ENCODE measurements at regions not wholly inside any gene's neighbourhood (a gene's known extent, or its start where the extent isn't known, plus 50 kb on each side); places are given as distances from the start of the nearest gene placed in this dataset.

DNA sequence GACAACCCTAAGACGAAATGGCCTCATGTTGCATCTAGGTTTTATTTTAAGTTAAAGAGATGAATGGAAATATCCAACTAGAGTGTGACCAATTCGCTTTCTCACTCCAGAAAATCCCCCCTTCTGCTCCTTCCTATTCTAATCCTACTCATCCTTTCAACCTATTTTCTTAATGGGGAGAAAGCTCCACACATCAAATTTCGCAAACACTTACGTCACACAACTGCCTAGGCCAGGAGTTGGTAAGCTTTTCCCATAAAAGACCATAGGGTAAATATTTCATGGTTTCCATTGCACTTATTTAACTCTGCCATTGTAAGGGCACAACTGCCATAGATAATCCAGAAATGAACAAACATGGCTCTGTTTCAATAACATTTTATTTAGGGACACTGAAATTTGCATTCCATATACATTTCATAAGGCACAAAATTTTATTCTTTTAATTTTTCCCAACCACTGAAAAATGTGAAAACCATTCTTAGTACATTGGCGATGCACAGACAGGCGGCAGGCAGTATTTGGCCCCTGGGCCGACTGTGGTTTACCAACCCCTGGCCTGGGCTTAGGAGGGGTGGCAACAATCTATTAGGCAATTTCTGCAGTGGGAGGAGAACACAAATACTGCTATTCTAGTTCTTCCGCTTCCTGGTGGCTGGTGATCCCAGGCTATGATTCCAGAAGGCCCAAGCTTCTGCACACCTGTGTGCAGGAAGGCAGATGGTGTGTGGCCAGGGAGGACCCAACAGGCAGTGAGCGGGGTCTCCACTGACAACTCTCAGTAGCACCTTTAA lies 67.2 kb upstream of the FOXN3 start:
- WGBS, 2 experiments (ENCODE audit: insufficient coverage in 1 of 2, insufficient read length in 1 of 2): 93% methylated on average over 6 to 9 of the region's 9 CpGs
- Mint-ChIP-seq H3K4me3 (no peak overlapping the region), H3K27me3 (ENCODE audit: insufficient read depth) (no peaks in the 10 kb centered on the region), H3K4me1 (peaks cover 3% of the 10 kb centered on the region), H3K36me3 (ENCODE audit: low read depth) (peaks cover 3% of the 10 kb centered on the region), H3K9me3 (no peaks in the 10 kb centered on the region), H3K27ac (no peak overlapping the region)
- DNase-seq: no peak
- H3K4me1 ChIP-seq (ENCODE audit: control insufficient read depth, insufficient read depth, low read length): no peaks in the 10 kb centered on the region
- TF ChIP-seq, protein P1, sequence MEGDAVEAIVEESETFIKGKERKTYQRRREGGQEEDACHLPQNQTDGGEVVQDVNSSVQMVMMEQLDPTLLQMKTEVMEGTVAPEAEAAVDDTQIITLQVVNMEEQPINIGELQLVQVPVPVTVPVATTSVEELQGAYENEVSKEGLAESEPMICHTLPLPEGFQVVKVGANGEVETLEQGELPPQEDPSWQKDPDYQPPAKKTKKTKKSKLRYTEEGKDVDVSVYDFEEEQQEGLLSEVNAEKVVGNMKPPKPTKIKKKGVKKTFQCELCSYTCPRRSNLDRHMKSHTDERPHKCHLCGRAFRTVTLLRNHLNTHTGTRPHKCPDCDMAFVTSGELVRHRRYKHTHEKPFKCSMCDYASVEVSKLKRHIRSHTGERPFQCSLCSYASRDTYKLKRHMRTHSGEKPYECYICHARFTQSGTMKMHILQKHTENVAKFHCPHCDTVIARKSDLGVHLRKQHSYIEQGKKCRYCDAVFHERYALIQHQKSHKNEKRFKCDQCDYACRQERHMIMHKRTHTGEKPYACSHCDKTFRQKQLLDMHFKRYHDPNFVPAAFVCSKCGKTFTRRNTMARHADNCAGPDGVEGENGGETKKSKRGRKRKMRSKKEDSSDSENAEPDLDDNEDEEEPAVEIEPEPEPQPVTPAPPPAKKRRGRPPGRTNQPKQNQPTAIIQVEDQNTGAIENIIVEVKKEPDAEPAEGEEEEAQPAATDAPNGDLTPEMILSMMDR (conservative IDR thresholded peaks at IDR 0.05): no peak
- no peaks in the 10 kb centered on the region for H3K27me3 ChIP-seq (ENCODE audit: control insufficient read depth, insufficient read depth, low read length, poor library complexity, severe bottlenecking)
- no peaks in the 10 kb centered on the region for H3K36me3 ChIP-seq (ENCODE audit: control insufficient read depth, insufficient read depth, low read length)
- no peak overlapping the region for H3K27ac ChIP-seq (ENCODE audit: low read depth, low read length)
- H3K9me3 ChIP-seq (ENCODE audit: control insufficient read depth, low read length): no peaks in the 10 kb centered on the region
- H3K4me3 ChIP-seq (ENCODE audit: low read length): no peak overlapping the region
- no peak overlapping the region for H3K9ac ChIP-seq (ENCODE audit: extremely low read depth, low read length, poor library complexity, severe bottlenecking)

DNA sequence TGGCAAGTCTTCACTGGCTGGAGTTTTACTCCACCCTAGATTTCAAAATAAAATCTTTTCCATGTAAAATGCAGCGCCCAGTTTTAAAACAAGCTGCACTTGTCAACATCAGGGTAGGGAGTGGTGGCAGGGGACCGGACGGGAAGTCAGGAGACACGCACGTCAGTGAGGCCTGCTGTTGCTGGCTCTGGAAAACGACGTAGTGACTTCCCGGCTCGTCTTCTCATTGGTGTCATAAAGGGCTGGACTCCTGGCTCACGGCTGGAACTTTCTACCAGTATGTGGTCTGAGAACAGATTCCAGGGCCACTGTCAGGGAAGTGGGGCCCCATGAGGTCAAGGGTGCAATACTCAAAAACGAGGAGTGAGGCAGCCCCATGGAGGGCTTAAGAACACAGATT lies 64.2 kb upstream of the FOXN3 start:
- Histone ChIP-seq H3K4me1 (ENCODE audit: control insufficient read depth, insufficient read depth, low read length) (peaks cover 3% of the 10 kb centered on the region), H3K27ac (ENCODE audit: low read depth, low read length) (no peak overlapping the region), H3K27me3 (ENCODE audit: control insufficient read depth, insufficient read depth, low read length, poor library complexity, severe bottlenecking) (no peaks in the 10 kb centered on the region), H3K9ac (ENCODE audit: extremely low read depth, low read length, poor library complexity, severe bottlenecking) (no peak overlapping the region), H3K4me3 (ENCODE audit: low read length) (no peak overlapping the region), H3K9me3 (ENCODE audit: control insufficient read depth, low read length) (no peaks in the 10 kb centered on the region), H3K36me3 (ENCODE audit: control insufficient read depth, insufficient read depth, low read length) (no peaks in the 10 kb centered on the region)
- Mint-ChIP-seq H3K27me3 (ENCODE audit: insufficient read depth) (peaks cover 2% of the 10 kb centered on the region), H3K4me3 (no peak overlapping the region), H3K27ac (no peak overlapping the region), H3K36me3 (ENCODE audit: low read depth) (peaks cover 4% of the 10 kb centered on the region), H3K9me3 (peaks cover 2% of the 10 kb centered on the region), H3K4me1 (peaks cover 21% of the 10 kb centered on the region)
- TF ChIP-seq, protein P1 (conservative IDR thresholded peaks at IDR 0.05): no peak
- WGBS, 2 experiments (ENCODE audit: insufficient coverage in 1 of 2, insufficient read length in 1 of 2): 90% methylated on average over 7 to 11 of the region's 11 CpGs
- no peak for DNase-seq

DNA sequence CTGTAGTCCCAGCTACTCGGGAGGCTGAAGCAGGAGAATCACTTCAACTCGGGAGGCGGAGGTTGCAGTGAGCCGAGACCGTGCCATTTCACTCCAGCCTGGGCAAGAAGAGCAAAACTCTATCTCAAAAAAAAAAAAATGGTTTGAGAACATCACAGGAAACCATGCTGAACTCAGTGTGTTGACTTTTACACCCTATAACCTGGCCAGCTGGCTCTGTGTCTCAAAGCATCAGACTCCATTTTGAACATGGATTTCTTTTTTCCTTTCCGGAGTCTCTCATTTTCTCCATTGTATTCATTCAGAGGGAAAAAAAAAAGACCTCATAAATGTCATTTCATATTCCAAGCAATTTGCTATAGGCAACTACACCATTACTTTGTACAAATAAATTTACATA lies 63.2 kb upstream of the FOXN3 start:
- DNase-seq: no peak
- Histone ChIP-seq H3K4me1 (ENCODE audit: control insufficient read depth, insufficient read depth, low read length) (peaks cover 5% of the 10 kb centered on the region), H3K27me3 (ENCODE audit: control insufficient read depth, insufficient read depth, low read length, poor library complexity, severe bottlenecking) (no peaks in the 10 kb centered on the region), H3K9me3 (ENCODE audit: control insufficient read depth, low read length) (no peaks in the 10 kb centered on the region), H3K27ac (ENCODE audit: low read depth, low read length) (no peak overlapping the region), H3K36me3 (ENCODE audit: control insufficient read depth, insufficient read depth, low read length) (no peaks in the 10 kb centered on the region), H3K4me3 (ENCODE audit: low read length) (no peak overlapping the region), H3K9ac (ENCODE audit: extremely low read depth, low read length, poor library complexity, severe bottlenecking) (no peak overlapping the region)
- H3K9me3 Mint-ChIP-seq: peaks cover 2% of the 10 kb centered on the region
- TF ChIP-seq, protein P1 (conservative IDR thresholded peaks at IDR 0.05): no peak
- no peak overlapping the region for H3K27ac Mint-ChIP-seq
- WGBS, 2 experiments (ENCODE audit: insufficient coverage in 1 of 2, insufficient read length in 1 of 2): 97 to 100% methylated on average over 6 of the region's 6 CpGs
- H3K36me3 Mint-ChIP-seq (ENCODE audit: low read depth): peaks cover 3% of the 10 kb centered on the region
- H3K4me3 Mint-ChIP-seq: no peak overlapping the region
- H3K27me3 Mint-ChIP-seq (ENCODE audit: insufficient read depth): peaks cover 2% of the 10 kb centered on the region
- peaks cover 26% of the 10 kb centered on the region for H3K4me1 Mint-ChIP-seq
